OCI-M1 (cell line): ENCODE measurements at regions not wholly inside any gene's neighbourhood (a gene's known extent, or its start where the extent isn't known, plus 50 kb on each side); places are given as distances from the start of the nearest gene placed in this dataset.
"Not testable (repeated sequence)": the region's sequence is repeated elsewhere in the genome, so short reads cannot be mapped to it uniquely, and the experiment has no call there.

Experiments
- DNase-seq: peaks from one replicate; lab custom pipeline; 2025; lab: John Stamatoyannopoulos, UW

- DNase-seq = no peak
Measured at GRCh38 chr10:30731963-30732362, 102.4 kb upstream of the LYZL2 start.

DNA sequence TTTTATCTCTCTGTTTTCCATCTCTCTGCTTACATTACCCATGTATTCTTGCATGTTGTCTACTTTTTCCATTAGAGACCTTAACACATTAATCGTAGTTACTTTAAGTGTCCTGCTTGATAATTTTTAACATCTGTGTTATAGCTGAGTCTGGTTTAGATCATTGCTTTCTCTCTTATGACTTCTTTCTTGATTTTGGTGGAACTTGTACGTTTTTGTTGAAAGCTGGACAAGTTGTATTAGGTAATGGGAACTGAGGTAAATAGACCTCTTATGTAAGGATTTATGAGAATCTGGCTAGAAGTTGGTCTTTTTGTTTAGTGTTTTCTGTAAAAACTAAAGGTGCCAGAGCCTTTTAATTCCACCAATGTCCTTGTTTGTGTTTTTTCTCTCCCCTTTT is 100.8 kb upstream of the LYZL2 start:
- no peak for DNase-seq

GRCh38 chr10:30728766-30729165 is 99.2 kb upstream of the LYZL2 start:
- DNase-seq = no peak

DNA sequence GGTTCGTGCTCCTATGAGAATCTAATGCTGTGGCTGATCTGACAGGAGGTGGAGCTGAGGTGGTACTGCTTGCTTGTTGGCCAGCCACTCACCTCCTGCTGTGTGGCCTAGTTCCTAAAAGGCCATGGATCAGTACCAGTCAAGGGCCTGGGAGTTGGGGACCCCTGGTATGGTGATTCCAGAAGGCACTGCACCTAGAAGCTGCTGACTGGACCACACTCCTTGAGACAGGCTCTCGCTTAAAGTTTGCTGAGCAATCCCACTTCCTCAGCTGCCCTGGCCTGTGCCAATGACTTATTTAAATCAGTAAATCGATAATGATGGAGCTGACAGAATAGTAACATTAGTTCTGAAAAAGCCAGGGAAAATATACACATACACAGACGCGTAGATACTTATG is 98.6 kb upstream of the LYZL2 start:
- no peak for DNase-seq

DNA sequence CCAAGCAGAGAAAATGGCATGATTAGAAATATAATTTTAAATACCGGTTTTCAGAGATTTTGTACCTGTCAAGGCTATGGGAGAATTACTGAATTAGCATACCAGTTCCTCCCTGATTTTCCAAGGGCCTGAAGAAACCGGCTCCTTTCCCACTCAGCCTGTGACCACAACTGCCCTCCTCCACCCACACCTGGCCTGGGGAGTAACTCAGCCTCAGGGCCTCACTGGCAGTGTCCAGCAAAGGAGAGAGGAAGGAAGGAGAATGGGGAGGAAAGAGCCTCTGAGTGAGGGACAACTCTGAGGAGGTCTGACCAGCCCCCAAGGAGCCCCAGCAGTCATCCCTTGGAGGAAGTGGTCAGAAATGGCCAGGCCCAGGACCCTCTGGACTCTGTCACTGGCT is 98.0 kb upstream of the LYZL2 start:
- no peak for DNase-seq

DNA sequence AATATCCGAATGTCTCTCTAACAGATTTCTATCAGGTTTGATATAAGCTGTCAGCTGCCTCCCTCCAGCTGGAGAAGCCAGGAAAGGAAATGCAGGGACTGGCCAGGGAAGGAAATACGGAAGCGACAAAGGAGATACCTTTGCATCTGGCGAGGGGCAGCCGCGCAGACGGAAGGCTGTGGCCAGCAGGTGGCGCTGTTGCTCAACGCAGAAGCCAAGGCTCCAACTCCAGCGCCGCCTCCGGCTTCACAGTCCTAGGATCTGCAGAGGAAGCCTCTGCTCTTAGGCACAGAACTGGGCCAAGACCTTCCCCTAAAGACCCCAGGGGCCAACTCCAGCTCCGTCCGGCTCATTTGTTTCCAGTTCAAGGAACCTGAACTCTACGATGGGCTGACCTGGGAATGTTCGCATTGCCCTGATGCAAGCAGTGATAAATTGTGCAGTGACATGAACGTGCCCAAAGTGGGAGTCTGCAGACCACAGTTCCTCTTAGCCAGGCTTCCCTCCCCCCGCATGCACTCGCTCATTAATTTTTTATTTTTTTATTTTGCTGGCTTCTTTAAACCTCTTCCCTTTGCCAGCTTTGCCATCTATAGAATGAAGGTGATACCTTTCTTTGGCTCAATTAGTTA is 97.3 kb upstream of the LYZL2 start:
- peak; percentile 84 for DNase-seq

DNA sequence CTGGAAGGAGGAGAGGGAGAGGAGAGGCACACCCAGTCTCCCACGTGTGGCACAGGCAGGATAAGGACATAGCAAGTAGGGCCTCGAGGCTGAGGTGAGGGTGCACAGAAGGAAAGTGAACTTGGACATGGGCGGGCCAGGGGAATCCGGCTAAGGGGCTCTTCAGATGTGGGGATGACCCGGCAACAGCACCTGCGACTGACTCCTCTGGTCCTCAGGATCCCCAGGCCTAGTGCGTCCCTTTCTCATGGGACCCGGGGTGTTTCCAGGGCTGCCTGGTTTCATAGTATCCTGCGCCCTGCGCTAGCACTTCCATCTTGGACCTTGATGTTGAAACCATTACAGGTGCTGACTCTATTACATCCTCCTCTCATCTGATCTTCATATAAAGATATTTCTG is 96.1 kb upstream of the LYZL2 start:
- DNase-seq = no peak

GRCh38 chr10:30724296-30724695 is 94.7 kb upstream of the LYZL2 start:
- DNase-seq = no peak

GRCh38 chr10:30722956-30723620 is 93.5 kb upstream of the LYZL2 start:
- no peak for DNase-seq

DNA sequence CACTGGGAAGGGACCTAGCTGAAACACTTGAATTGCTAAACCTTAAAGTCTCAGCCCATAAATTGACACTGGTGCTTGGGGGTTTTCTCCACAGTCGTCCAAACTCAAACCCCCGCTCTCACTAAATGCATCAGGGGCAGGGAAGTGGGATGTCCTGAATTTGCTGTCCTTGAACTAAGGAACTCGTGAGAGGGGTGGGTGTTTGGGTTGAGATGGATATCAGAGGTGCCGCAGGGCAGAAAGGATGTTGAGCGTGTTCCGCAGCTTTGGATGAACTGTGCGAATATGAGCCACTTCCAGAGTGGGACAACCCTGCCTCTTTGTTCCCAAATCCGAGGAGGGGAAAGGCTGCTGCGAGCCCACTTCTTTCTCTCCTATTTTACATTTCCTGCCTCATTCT is 90.3 kb upstream of the LYZL2 start:
- no peak for DNase-seq

GRCh38 chr10:30709700-30710358 is 80.3 kb upstream of the LYZL2 start:
- peak; percentile 35 for DNase-seq

DNA sequence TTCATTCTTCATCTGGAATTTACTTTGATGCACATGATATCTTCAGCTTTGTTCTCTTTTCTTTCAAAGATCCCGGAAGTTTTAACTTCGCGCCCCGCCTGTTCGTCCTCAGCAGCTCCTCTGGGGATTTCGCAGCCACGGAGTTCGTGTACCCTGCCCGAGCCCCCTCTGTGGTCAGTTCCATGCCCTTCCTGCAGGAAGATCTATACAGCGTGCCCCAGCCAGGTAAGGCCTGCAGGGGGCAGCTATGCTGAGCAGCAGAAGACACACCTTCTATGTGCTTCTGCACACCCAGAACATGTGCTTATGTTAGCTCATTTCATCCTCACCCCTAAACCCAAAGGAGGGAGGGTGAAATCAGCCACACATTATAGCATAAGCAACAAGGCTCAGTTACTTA is 79.7 kb upstream of the LYZL2 start:
- DNase-seq = no peak

DNA sequence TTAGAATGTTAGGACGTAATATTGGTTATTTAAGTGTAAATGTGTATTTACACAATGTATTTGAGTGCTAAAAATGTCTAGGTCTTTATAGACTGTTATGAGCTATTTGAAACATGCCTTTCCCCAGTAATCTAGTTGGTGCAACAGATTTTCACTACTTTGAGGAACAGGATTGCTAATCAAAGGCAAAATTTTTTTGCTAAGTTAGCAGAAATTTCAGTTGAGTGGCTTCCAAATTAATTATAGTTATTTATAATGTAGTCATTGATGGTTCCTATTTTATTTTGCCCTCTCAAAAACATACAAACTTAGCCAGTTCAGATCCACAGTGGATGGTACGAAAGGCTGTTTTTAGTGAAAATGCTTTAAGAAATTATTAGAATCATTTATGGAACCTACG is 78.7 kb upstream of the LYZL2 start:
- DNase-seq = no peak

DNA sequence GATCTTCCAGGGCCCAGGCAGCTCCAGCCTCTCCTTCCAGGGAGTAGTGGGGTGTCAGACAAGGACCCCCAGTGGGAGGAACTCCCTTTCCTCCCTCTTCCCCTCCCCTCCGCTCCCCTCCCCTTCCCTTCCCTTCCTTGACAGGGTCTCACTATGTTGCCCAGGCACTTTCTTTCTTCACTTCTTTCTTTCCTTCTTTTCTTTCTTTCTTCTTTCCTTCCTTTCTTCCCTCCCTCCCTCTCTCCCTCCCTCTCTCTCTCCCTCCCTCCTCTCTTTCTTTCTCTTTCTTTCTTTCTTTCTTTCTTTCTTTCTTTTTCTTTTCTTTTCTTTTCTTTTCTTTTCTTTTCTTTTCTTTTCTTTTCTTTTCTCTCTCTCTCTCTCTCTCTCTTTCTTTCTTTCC is 76.6 kb upstream of the LYZL2 start:
- not testable (repeated sequence) for DNase-seq

GRCh38 chr10:30705625-30706149 is 76.1 kb upstream of the LYZL2 start:
- DNase-seq = no peak

DNA sequence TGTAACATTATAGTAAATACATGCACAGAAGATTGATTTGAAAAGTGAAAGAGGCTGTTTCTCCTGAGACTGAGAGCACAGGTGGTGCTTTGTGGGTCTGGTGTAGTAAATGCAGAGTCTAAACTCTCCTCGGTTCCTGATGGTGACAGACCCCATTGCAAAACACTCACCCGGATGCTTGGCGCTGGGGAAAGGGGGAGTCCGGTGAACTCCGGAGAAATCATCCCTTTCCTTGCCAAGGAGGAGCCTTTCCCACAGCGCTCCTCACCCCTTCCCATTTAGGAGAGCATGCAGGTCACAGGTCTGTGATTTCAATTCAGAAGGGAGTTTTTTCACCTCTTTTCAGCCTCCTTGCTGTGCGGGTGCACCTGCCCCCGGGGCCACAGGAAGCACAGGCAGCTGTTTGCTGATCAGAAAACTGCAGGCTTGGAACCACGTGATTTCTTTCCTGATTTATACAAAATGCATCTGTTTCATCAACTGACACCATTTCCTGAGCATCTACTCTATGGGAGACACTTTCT is 75.6 kb upstream of the LYZL2 start:
- DNase-seq = no peak

DNA sequence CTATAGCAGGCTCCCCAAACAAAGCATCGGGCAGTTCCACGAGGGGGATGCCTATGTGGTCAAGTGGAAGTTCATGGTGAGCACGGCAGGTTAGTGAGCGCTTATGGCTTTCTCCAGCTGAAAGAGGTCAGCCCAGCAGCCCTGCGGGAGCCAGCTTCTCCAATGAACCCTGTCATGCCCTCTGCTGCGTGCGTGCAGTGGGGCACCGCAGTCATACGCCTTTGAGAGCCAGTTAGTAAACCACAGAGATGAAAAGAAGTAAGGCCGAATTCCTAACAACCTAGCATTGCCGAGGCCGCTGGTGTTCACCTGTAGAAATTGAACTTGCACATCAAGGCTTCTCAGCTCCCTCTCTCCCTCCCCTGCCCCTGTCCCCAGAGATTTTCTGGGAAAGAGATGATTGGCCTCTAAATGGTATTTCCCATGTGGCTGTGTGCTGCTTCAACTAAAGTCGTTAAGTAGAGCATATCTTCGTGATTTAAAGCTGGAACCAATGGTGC is 75.1 kb upstream of the LYZL2 start:
- not testable (repeated sequence) for DNase-seq

GRCh38 chr10:30704026-30704600 is 74.6 kb upstream of the LYZL2 start:
- DNase-seq = no peak

GRCh38 chr10:30703446-30703845 is 73.9 kb upstream of the LYZL2 start:
- not testable (repeated sequence) for DNase-seq

DNA sequence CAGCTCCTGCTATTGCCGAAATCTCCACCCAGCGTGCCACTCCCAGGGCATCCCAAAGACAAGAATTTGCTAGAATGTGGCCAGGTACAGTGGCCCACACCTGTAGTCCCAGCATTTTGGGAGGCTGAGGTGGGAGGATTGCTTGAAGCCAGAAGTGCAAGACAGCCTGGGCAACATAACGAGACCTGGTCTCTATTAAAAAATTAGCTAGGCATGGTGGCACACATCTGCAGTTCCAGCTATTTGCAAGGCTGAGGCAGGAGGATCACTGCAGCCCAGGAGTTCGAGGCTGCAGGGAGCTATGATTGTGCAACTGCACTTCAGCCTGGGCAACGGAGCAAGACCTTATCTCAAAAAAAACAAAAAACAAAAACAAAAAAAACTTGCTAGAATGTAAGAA is 73.3 kb upstream of the LYZL2 start:
- DNase-seq = no peak

DNA sequence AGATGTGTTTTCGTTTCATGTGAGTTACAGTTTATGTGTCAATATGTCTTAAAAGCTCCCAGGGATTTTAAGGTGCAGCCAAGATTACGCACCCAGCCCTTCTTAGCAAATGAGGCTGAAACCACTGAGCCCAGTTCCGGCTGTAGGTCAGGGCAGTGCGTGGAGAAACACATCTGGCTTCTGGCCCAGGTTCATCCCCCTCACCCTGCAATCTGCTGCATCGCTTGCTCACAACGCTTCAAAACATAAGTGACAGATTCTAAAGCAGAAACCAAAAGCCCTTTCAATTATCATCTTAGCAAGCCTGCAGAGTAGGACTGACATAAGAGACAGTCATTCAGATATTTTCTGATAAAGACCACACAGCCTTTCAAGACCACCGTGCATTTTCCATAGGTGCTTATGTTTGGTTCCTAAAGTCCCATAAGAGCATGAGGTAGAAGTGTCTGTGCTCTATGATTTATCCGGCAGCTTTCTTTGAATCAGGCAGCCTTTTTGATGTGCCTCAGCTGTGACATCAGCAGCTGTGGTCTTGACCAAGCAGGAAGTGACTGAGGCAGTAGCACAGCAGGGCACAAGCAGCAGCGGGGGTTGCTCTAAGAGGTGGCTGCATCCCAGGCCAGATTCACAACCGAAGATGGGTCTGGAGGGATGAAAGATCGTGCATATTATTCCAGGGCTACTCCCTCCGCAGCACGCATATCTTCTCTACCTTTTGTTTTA is 72.1 kb upstream of the LYZL2 start:
- peak; percentile 54 for DNase-seq

- no peak for DNase-seq
Measured at GRCh38 chr10:30697806-30698205, 68.3 kb upstream of the LYZL2 start.
